Type B pancreatic cell (in vitro differentiated cells): ENCODE measurements at regions not wholly inside any gene's neighbourhood (a gene's known extent, or its start where the extent isn't known, plus 50 kb on each side); places are given as distances from the start of the nearest gene placed in this dataset.
A peak's percentile ranks its signal among the peaks of the same experiment; 100 is the strongest.

Experiments
- DNase-seq: peaks from one replicate; pipeline ENCODE4 v3.0.0; 2021; ENCODE audit warnings: mixed read lengths; ENCODE audit not compliant: unreplicated experiment; ENCODE audit errors: extremely low spot score
- H3K27ac Mint-ChIP-seq: 2 replicates; pipeline ENCODE4 v1.8.0; 2021; ENCODE audit warnings: mild to moderate bottlenecking, mixed read lengths
- H3K27me3 Mint-ChIP-seq: 2 replicates; pipeline ENCODE4 v1.8.0; 2021; ENCODE audit warnings: mixed read lengths
- H3K36me3 Mint-ChIP-seq: 2 replicates; pipeline ENCODE4 v1.8.0; 2021; ENCODE audit warnings: mixed read lengths
- H3K4me1 Mint-ChIP-seq: one replicate; pipeline ENCODE4 v1.8.0; 2021; ENCODE audit warnings: mixed read lengths; ENCODE audit not compliant: unreplicated experiment
- H3K4me3 Mint-ChIP-seq: 2 replicates; pipeline ENCODE4 v1.8.0; 2021; ENCODE audit warnings: mild to moderate bottlenecking, mixed read lengths
- H3K9me3 Mint-ChIP-seq: 2 replicates; pipeline ENCODE4 v1.8.0; 2021; ENCODE audit warnings: mixed read lengths
- CTCF ChIP-seq: fragments of 200-600 bp; sonication (generic); conservative IDR thresholded peaks from 2 replicates; pipeline ENCODE4 v1.5.0; 2021; ENCODE audit warnings: antibody characterized with exemption, mild to moderate bottlenecking

- Mint-ChIP-seq H3K9me3 (peaks cover 14% of the 10 kb centered on the region), H3K27me3 (no peaks in the 10 kb centered on the region), H3K36me3 (no peaks in the 10 kb centered on the region), H3K4me1 (peaks cover 19% of the 10 kb centered on the region), H3K4me3 (no peak overlapping the region), H3K27ac (peak overlapping the region; percentile 78)
- TF ChIP-seq CTCF, result no peak
- no peak for DNase-seq
Observed at GRCh38 chr9:108691614-108692013, 164.2 kb downstream of the ACTL7B start.

- no peak overlapping the region for H3K27ac Mint-ChIP-seq
- peaks cover 10% of the 10 kb centered on the region for H3K4me1 Mint-ChIP-seq
- H3K4me3 Mint-ChIP-seq, result no peak overlapping the region
- no peak for TF ChIP-seq CTCF
- DNase-seq, result no peak
- H3K9me3 Mint-ChIP-seq, result peaks cover 5% of the 10 kb centered on the region
- H3K36me3 Mint-ChIP-seq, result no peaks in the 10 kb centered on the region
- H3K27me3 Mint-ChIP-seq, result no peaks in the 10 kb centered on the region
Observed at GRCh38 chr9:108688676-108689075, 167.1 kb downstream of the ACTL7B start.

- H3K9me3 Mint-ChIP-seq, result peaks cover 5% of the 10 kb centered on the region
Observed at GRCh38 chr9:108688051-108688450, 167.7 kb downstream of the ACTL7B start.

GRCh38 chr9:108687006-108687987 is 168.5 kb downstream of the ACTL7B start:
- H3K4me1 Mint-ChIP-seq, result peaks cover 4% of the 10 kb centered on the region
- no peak for DNase-seq
- no peak overlapping the region for H3K4me3 Mint-ChIP-seq
- no peak for TF ChIP-seq CTCF
- no peaks in the 10 kb centered on the region for H3K27me3 Mint-ChIP-seq
- no peak overlapping the region for H3K27ac Mint-ChIP-seq
- no peaks in the 10 kb centered on the region for H3K36me3 Mint-ChIP-seq
- peaks cover 5% of the 10 kb centered on the region for H3K9me3 Mint-ChIP-seq

More at GRCh38 chr9:108688051-108688450, 167.7 kb downstream of the ACTL7B start:
- no peaks in the 10 kb centered on the region for H3K36me3 Mint-ChIP-seq
- H3K4me3 Mint-ChIP-seq, result no peak overlapping the region
- no peak for DNase-seq
- H3K27ac Mint-ChIP-seq, result no peak overlapping the region
- TF ChIP-seq CTCF, result no peak
- peaks cover 4% of the 10 kb centered on the region for H3K4me1 Mint-ChIP-seq
- H3K27me3 Mint-ChIP-seq, result no peaks in the 10 kb centered on the region

- TF ChIP-seq CTCF, result no peak
- H3K4me1 Mint-ChIP-seq, result no peaks in the 10 kb centered on the region
- H3K9me3 Mint-ChIP-seq, result peaks cover 5% of the 10 kb centered on the region
- no peak overlapping the region for H3K4me3 Mint-ChIP-seq
- no peak for DNase-seq
- H3K27ac Mint-ChIP-seq, result no peak overlapping the region
- H3K36me3 Mint-ChIP-seq, result no peaks in the 10 kb centered on the region
- no peaks in the 10 kb centered on the region for H3K27me3 Mint-ChIP-seq
Observed at GRCh38 chr9:108684288-108685025, 171.3 kb downstream of the ACTL7B start.
